AG09309 (cell line): ENCODE measurements at regions not wholly inside any gene's neighbourhood (a gene's known extent, or its start where the extent isn't known, plus 50 kb on each side); places are given as distances from the start of the nearest gene placed in this dataset.

Experiments used
- DNase-seq: peaks from one replicate; pipeline ENCODE4 v3.0.0-alpha.2; 2010; ENCODE audit warnings: low read depth
- H3K4me3 ChIP-seq: 2 replicates; pipeline ENCODE4 v1.5.1; 2011; ENCODE audit warnings: mild to moderate bottlenecking, low read depth, low read length, moderate library complexity; ENCODE audit not compliant: control insufficient read depth
- TF ChIP-seq, protein P1 (sequence below): IDR thresholded peaks from 2 replicates; pipeline ENCODE4 v1.5.1; 2011; ENCODE audit warnings: mild to moderate bottlenecking, low read depth, low read length, inconsistent platforms; ENCODE audit not compliant: insufficient read depth, control insufficient read depth; ENCODE audit errors: missing control alignments

DNA sequence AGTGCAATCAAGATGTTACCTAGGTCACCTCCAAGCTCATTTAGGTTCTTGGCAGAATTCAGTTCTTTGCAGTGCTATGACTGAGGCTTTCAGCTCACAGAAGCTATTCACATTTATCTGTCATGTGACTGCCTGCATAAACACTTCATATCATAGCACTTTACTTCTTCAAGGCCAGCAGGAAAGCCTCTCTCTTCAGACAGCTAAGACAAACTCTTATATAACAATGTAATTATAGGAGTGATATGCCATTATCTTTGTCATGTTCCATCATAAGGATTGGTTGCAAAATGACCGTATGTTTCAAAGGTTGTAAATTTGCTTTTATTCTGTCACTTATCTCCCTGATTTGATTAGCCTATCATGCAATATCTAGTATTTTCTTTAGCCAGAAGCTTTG is 78.8 kb upstream of the TMEM196 start:
- TF ChIP-seq, protein P1, sequence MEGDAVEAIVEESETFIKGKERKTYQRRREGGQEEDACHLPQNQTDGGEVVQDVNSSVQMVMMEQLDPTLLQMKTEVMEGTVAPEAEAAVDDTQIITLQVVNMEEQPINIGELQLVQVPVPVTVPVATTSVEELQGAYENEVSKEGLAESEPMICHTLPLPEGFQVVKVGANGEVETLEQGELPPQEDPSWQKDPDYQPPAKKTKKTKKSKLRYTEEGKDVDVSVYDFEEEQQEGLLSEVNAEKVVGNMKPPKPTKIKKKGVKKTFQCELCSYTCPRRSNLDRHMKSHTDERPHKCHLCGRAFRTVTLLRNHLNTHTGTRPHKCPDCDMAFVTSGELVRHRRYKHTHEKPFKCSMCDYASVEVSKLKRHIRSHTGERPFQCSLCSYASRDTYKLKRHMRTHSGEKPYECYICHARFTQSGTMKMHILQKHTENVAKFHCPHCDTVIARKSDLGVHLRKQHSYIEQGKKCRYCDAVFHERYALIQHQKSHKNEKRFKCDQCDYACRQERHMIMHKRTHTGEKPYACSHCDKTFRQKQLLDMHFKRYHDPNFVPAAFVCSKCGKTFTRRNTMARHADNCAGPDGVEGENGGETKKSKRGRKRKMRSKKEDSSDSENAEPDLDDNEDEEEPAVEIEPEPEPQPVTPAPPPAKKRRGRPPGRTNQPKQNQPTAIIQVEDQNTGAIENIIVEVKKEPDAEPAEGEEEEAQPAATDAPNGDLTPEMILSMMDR = no peak
- no peak for DNase-seq
- H3K4me3 ChIP-seq = no peak overlapping the region

- DNase-seq = no peak
- no peak overlapping the region for H3K4me3 ChIP-seq
- TF ChIP-seq, protein P1 = no peak
Measured at GRCh38 chr7:19851504-19851903, 78.1 kb upstream of the TMEM196 start.

- DNase-seq = no peak
- H3K4me3 ChIP-seq = no peak overlapping the region
- TF ChIP-seq, protein P1 = no peak
Measured at GRCh38 chr7:19834566-19834965, 61.1 kb upstream of the TMEM196 start.

DNA sequence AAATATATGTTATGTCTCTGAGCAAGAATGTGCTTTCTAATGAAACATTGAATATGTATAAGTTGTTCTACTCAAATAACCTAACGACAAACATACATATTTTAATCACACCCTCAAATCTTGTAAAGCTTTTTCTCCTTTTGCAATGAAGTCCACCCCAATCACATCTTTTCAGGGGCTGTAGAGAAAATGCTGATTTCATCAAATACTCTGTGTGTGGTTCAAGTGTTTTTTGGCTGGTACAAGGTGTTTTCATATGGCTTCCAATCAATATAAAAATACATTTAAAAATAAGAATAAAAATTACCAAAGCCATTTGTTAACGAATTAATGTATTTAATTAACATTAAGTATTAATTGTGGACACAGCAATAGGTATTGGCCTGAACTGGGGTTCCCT is 57.2 kb upstream of the TMEM196 start:
- H3K4me3 ChIP-seq = no peak overlapping the region
- TF ChIP-seq, protein P1 = no peak
- DNase-seq = no peak
